Erythroblast (primary cell): ENCODE measurements at regions not wholly inside any gene's neighbourhood (a gene's known extent, or its start where the extent isn't known, plus 50 kb on each side); places are given as distances from the start of the nearest gene placed in this dataset.

Experiments
- GATA1 ChIP-seq: IDR thresholded peaks from 2 replicates; pipeline ENCODE4 v1.6.1; 2011; ENCODE audit warnings: low read depth, mild to moderate bottlenecking, control low read depth, low read length, moderate library complexity
- POLR2A ChIP-seq: IDR thresholded peaks from 2 replicates; pipeline ENCODE4 v1.6.1; 2011; ENCODE audit warnings: mild to moderate bottlenecking, low read length

DNA sequence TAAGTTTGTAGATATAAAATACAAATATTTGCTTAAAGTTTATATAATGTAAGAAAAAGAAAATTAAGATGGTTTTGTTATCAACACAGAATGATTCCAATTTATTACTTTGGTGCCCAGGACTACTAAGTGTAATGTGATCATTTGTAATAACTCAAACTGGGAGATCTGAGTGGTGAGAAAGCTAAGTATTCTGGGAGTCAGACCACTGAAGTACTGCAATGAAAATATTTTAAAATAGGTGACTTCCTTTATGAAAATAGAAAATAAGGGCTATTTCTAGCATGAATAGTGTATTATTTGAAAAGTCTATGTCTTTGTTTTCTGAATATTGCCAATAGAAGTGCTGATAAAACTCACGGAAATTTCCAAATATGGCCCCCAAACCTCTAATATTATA is 305.6 kb upstream of the MAN1A1 start:
- TF ChIP-seq POLR2A (no peak), GATA1 (no peak)
